ENCODE measurements at regions not wholly inside any gene's neighbourhood (a gene's known extent, or its start where the extent isn't known, plus 50 kb on each side); places are given as distances from the start of the nearest gene placed in this dataset.

GRCh38 chr16:6020162-6020985 is 922.8 kb upstream of the EEF2KMT start:
- TF ChIP-seq CTCF (IDR thresholded peaks at IDR 0.05; ENCODE audit: low read depth, low read length, poor library complexity, severe bottlenecking) (no peak), EZH2phosphoT487 (IDR thresholded peaks at IDR 0.05; ENCODE audit: borderline replicate concordance, low read length) (no peak)
